GM12878 (cell line): ENCODE measurements at regions not wholly inside any gene's neighbourhood (a gene's known extent, or its start where the extent isn't known, plus 50 kb on each side); places are given as distances from the start of the nearest gene placed in this dataset.

ENCODE experiments used
- CREB1 ChIP-seq: IDR thresholded peaks from 2 replicates; pipeline ENCODE4 v1.6.1; 2012; ENCODE audit warnings: low read depth, mild to moderate bottlenecking, inconsistent platforms
- CTCF ChIP-seq, 3 experiments: IDR thresholded peaks in 2 of 3; conservative IDR thresholded peaks in 1 of 3; 2 replicates each; pipeline ENCODE4 v1.5.1; 2011; ENCODE audit warnings: low read depth in 3 of 3, low read length in 3 of 3, mild to moderate bottlenecking in 3 of 3, control low read depth in 2 of 3, moderate library complexity in 2 of 3, inconsistent platforms in 1 of 3, mixed read lengths in 1 of 3; ENCODE audit not compliant: control insufficient read depth in 2 of 3, insufficient read depth in 1 of 3; ENCODE audit errors: extremely low read depth in 1 of 3
- EGR1 ChIP-seq, 2 experiments: IDR thresholded peaks; 1 replicate in 1 of 2; 2 replicates in 1 of 2; pipeline ENCODE4 v1.6.1; 2011 to 2012; ENCODE audit warnings: low read depth in 2 of 2, low read length in 2 of 2, borderline replicate concordance in 1 of 2, mild to moderate bottlenecking in 1 of 2, moderate library complexity in 1 of 2
- MXI1 ChIP-seq: fragments of 150-350 bp; IDR thresholded peaks from 2 replicates; pipeline ENCODE4 v1.6.1; 2011; ENCODE audit warnings: low read depth, mild to moderate bottlenecking, inconsistent platforms, low read length, improper control_type of control experiment
- POLR2AphosphoS5 ChIP-seq: IDR thresholded peaks from 2 replicates; pipeline ENCODE4 v1.6.1; 2011; ENCODE audit warnings: mild to moderate bottlenecking, low read length, inconsistent platforms
- TAF1 ChIP-seq: IDR thresholded peaks from 2 replicates; pipeline ENCODE4 v1.6.1; 2011; ENCODE audit warnings: mild to moderate bottlenecking, low read depth, low read length, borderline replicate concordance
- ZNF274 ChIP-seq: IDR thresholded peaks from one replicate; pipeline ENCODE4 v1.8.0; 2011; ENCODE audit not compliant: insufficient read length, insufficient read depth
- TF ChIP-seq, protein P1 (sequence below): fragments of 450-650 bp; IDR thresholded peaks from 2 replicates; pipeline ENCODE4 v1.6.1; 2017; ENCODE audit warnings: low read depth, mild to moderate bottlenecking, moderate library complexity

- TF ChIP-seq TAF1 (no peak), ZNF274 (no peak), EGR1 (IDR thresholded peaks at IDR 0.05; ENCODE audit: borderline replicate concordance in 1 of 2, low read depth in 2 of 2, low read length in 2 of 2) (no peak), CTCF (IDR thresholded peaks at IDR 0.05 in 2 of 3, conservative IDR thresholded peaks at IDR 0.05 in 1 of 3; ENCODE audit: control insufficient read depth in 2 of 3, extremely low read depth in 1 of 3, insufficient read depth in 1 of 3, low read depth in 3 of 3, low read length in 3 of 3) (no peak), POLR2AphosphoS5 (no peak), MXI1 (no peak), CREB1 (no peak)
- TF ChIP-seq, protein P1, sequence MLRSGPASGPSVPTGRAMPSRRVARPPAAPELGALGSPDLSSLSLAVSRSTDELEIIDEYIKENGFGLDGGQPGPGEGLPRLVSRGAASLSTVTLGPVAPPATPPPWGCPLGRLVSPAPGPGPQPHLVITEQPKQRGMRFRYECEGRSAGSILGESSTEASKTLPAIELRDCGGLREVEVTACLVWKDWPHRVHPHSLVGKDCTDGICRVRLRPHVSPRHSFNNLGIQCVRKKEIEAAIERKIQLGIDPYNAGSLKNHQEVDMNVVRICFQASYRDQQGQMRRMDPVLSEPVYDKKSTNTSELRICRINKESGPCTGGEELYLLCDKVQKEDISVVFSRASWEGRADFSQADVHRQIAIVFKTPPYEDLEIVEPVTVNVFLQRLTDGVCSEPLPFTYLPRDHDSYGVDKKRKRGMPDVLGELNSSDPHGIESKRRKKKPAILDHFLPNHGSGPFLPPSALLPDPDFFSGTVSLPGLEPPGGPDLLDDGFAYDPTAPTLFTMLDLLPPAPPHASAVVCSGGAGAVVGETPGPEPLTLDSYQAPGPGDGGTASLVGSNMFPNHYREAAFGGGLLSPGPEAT: no peak
These were observed 210.2 kb downstream of the TLE3 start for GRCh38 chr15:69887553-69887952.
